Stomach (tissue), 8 donors: ENCODE measurements at regions not wholly inside any gene's neighbourhood (a gene's known extent, or its start where the extent isn't known, plus 50 kb on each side); places are given as distances from the start of the nearest gene placed in this dataset.

ENCODE experiments used
- DNase-seq, 2 donors: peaks; one replicate each; pipeline versions ENCODE4 v3.0.0 to v3.0.0-alpha.2; 2013 to 2019
- H3K27ac ChIP-seq, 5 donors: fragments of 200-600 bp in 4 of 5; sonication (generic) in 4 of 5; one replicate each; pipeline ENCODE4 v1.5.1; 2013 to 2019; ENCODE audit warnings: mild to moderate bottlenecking in 1 of 5, moderate library complexity in 1 of 5
- H3K27me3 ChIP-seq, 3 donors: fragments of 200-600 bp; sonication (generic); one replicate each; pipeline ENCODE4 v1.5.1; 2017 to 2019; ENCODE audit warnings: mixed run types in 1 of 3
- H3K36me3 ChIP-seq, 4 donors: fragments of 200-600 bp; sonication (generic); 1 replicate in 3 of 4; 2 replicates in 1 of 4; pipeline ENCODE4 v1.5.1; 2016 to 2019
- H3K4me1 ChIP-seq, 4 donors: fragments of 200-600 bp; sonication (generic); one replicate each; pipeline ENCODE4 v1.5.1; 2016 to 2019
- H3K4me3 ChIP-seq, 4 donors: fragments of 200-600 bp; sonication (generic) in 3 of 4; one replicate each; pipeline ENCODE4 v1.5.1; 2016 to 2019; ENCODE audit warnings: mild to moderate bottlenecking in 1 of 4
- H3K9me3 ChIP-seq, 4 donors: fragments of 200-600 bp; sonication (generic); one replicate each; pipeline ENCODE4 v1.5.1; 2016 to 2019
- CTCF ChIP-seq, 7 experiments: fragments of 450-650 bp in 4 of 7; fragments of 200-600 bp in 3 of 7; sonication (generic) in 3 of 7; IDR thresholded peaks; one replicate each; pipeline ENCODE4 v1.5.1; 2016 to 2019; ENCODE audit warnings: antibody characterized with exemption in 7 of 7, control low read depth in 2 of 7, mild to moderate bottlenecking in 1 of 7
- EP300 ChIP-seq: sonication (generic); formaldehyde crosslinking; IDR thresholded peaks from one replicate; pipeline ENCODE4 v1.6.1; 2017; ENCODE audit warnings: antibody characterized with exemption
- POLR2A ChIP-seq, 4 donors: fragments of 450-650 bp; IDR thresholded peaks; one replicate each; pipeline ENCODE4 v1.6.1; 2016; ENCODE audit warnings: antibody characterized with exemption in 4 of 4, control low read depth in 2 of 4, mild to moderate bottlenecking in 1 of 4, moderate library complexity in 1 of 4
- POLR2AphosphoS5 ChIP-seq, 3 donors: sonication (generic); formaldehyde crosslinking; IDR thresholded peaks; one replicate each; pipeline ENCODE4 v1.6.1; 2016; ENCODE audit warnings: antibody characterized with exemption in 3 of 3
- WGBS, 5 donors: extraction: QIAGEN DNeasy Blood & Tissue Kit in 3 of 5; methylation state at CpG; one replicate each; pipeline versions ENCODE4 v1.1.5 to v1.1.7; 2013 to 2018; 5-methylcytosine and 5-hydroxymethylcytosine counted together
- intact Hi-C: fragments of 100-400 bp; cut with DNase I; formaldehyde crosslinking; loops from one replicate; pipeline ENCODE4 v1.15.1; 2023; ENCODE audit warnings: low total_unique reads
- donor health status: healthy with polysubstance abuse.
- donor health status: Bipolar disorder and iron deficiency.
- donor health status: healthy.

- intact Hi-C loops = no loop called here
- Histone ChIP-seq H3K4me3 (no peak overlapping the region), H3K27ac (no peak overlapping the region), H3K4me1 (no peaks in the 10 kb centered on the region), H3K9me3 (peaks cover 0 to 9% (median 0%) of the 10 kb centered on the region in 4 donors), H3K36me3 (no peaks in the 10 kb centered on the region), H3K27me3 (no peaks in the 10 kb centered on the region)
- WGBS, 5 donors = 59 to 79% (median 70%) methylated on average over 3 of the region's 3 CpGs
- no peak for TF ChIP-seq POLR2A (IDR thresholded peaks at IDR 0.05)
- TF ChIP-seq POLR2AphosphoS5 (IDR thresholded peaks at IDR 0.05) = no peak
- TF ChIP-seq EP300 = no peak
- TF ChIP-seq CTCF (IDR thresholded peaks at IDR 0.05) = no peak
- DNase-seq = no peak
Measured at GRCh38 chr2:36069074-36069473, 286.5 kb upstream of the CRIM1 start.

- Histone ChIP-seq H3K27ac (no peak overlapping the region), H3K9me3 (peaks cover 0 to 9% (median 0%) of the 10 kb centered on the region in 4 donors), H3K27me3 (no peaks in the 10 kb centered on the region), H3K4me1 (no peaks in the 10 kb centered on the region), H3K36me3 (no peaks in the 10 kb centered on the region), H3K4me3 (no peak overlapping the region)
- intact Hi-C loops = no loop called here
- no peak for TF ChIP-seq POLR2A (IDR thresholded peaks at IDR 0.05)
- TF ChIP-seq CTCF (IDR thresholded peaks at IDR 0.05) = no peak
- no peak for TF ChIP-seq POLR2AphosphoS5 (IDR thresholded peaks at IDR 0.05)
- TF ChIP-seq EP300 = no peak
- peak in 1 of 2 donors; percentile 21 for DNase-seq
Measured at GRCh38 chr2:36068086-36068485, 287.5 kb upstream of the CRIM1 start.

- TF ChIP-seq CTCF (IDR thresholded peaks at IDR 0.05) (no peak), EP300 (no peak), POLR2AphosphoS5 (IDR thresholded peaks at IDR 0.05) (no peak), POLR2A (IDR thresholded peaks at IDR 0.05) (no peak)
- Histone ChIP-seq H3K9me3 (peaks cover 0 to 2% (median 0%) of the 10 kb centered on the region in 4 donors), H3K36me3 (no peaks in the 10 kb centered on the region), H3K4me3 (no peak overlapping the region), H3K27me3 (no peaks in the 10 kb centered on the region), H3K4me1 (no peaks in the 10 kb centered on the region), H3K27ac (no peak overlapping the region)
- 48 to 54% (median 52%) methylated on average over 4 of the region's 4 CpGs for WGBS, 5 donors
- intact Hi-C loops = no loop called here
- no peak for DNase-seq
Measured at GRCh38 chr2:36060133-36060532, 295.4 kb upstream of the CRIM1 start.

GRCh38 chr2:36059691-36060090, 295.9 kb upstream of the CRIM1 start:
- peak in 1 of 2 donors; percentile 6 for DNase-seq

More at GRCh38 chr2:36059691-36060090, 295.9 kb upstream of the CRIM1 start:
- no peaks in the 10 kb centered on the region for H3K36me3 ChIP-seq
- no peaks in the 10 kb centered on the region for H3K27me3 ChIP-seq
- TF ChIP-seq EP300 = no peak
- no peak for TF ChIP-seq POLR2A (IDR thresholded peaks at IDR 0.05)
- no peak for TF ChIP-seq CTCF (IDR thresholded peaks at IDR 0.05)
- TF ChIP-seq POLR2AphosphoS5 (IDR thresholded peaks at IDR 0.05) = no peak
- H3K4me3 ChIP-seq = no peak overlapping the region
- peaks cover 0 to 2% (median 0%) of the 10 kb centered on the region in 4 donors for H3K9me3 ChIP-seq
- intact Hi-C loops = no loop called here
- no peak overlapping the region for H3K27ac ChIP-seq
- no peaks in the 10 kb centered on the region for H3K4me1 ChIP-seq
